Mammary epithelial cell (primary cell): ENCODE measurements at regions not wholly inside any gene's neighbourhood (a gene's known extent, or its start where the extent isn't known, plus 50 kb on each side); places are given as distances from the start of the nearest gene placed in this dataset.

ENCODE experiments used
- CTCF ChIP-seq, 2 donors: IDR thresholded peaks in 1 of 2; conservative IDR thresholded peaks in 1 of 2; 2 replicates each; pipeline ENCODE4 v1.5.1; 2011 to 2012; ENCODE audit warnings: inconsistent platforms in 2 of 2, low read length in 2 of 2, mild to moderate bottlenecking in 2 of 2, control low read depth in 1 of 2, low read depth in 1 of 2; ENCODE audit not compliant: insufficient read depth in 1 of 2; ENCODE audit errors: extremely low read depth in 1 of 2
- EZH2 ChIP-seq: IDR thresholded peaks from 2 replicates; pipeline ENCODE4 v1.6.1; 2012; ENCODE audit warnings: low read length, inconsistent platforms, borderline replicate concordance

DNA sequence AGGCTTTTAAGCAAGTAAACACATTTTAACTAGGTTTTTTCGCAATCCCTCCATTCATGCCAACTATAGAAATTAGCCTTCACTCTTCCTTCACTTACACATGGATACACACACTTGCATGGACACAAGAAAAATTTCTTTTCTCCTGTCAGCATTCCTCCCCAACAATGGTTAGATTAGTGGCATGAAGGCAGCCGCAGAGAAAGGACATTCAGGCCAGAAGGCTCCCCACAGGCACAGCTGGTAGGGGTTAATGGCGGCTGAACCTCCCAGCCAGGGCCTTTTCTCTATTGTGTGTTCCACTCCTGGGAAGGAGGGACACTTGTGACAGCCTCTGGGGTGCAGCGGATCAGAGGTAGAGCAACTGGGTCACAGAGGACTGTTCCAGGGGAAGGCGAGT, 255.0 kb upstream of the SP8 start:
- TF ChIP-seq EZH2 (no peak), CTCF (conservative IDR thresholded peaks at IDR 0.05 in 1 of 2, IDR thresholded peaks at IDR 0.05 in 1 of 2; ENCODE audit: extremely low read depth in 1 of 2, insufficient read depth in 1 of 2, low read depth in 1 of 2, low read length in 2 of 2) (no peak)
